OCI-LY7 (cell line): ENCODE measurements at regions not wholly inside any gene's neighbourhood (a gene's known extent, or its start where the extent isn't known, plus 50 kb on each side); places are given as distances from the start of the nearest gene placed in this dataset.
A peak's percentile ranks its signal among the peaks of the same experiment; 100 is the strongest.

Source experiments
- BruUV-seq: library from RNA; stranded (reverse); fragments of 400-500 nt; replicated peaks from 2 replicates; lab custom pipeline; 2021; lab: Mats Ljungman, UMichigan
- CTCF ChIA-PET: fragments of 300-600 bp; sonication (Branson Sonifier 250); formaldehyde crosslinking; loops from one replicate; lab custom pipeline; 2022; ENCODE audit warnings: antibody characterized with exemption; ENCODE audit not compliant: unreplicated experiment; lab: Charles Lee
- POLR2A ChIA-PET: fragments of 300-600 bp; sonication (Branson Sonifier 250); formaldehyde crosslinking; loops from one replicate; lab custom pipeline; 2022; ENCODE audit warnings: antibody characterized with exemption; lab: Charles Lee
- DNase-seq: peaks from one replicate; pipeline ENCODE4 v3.0.0-alpha.2; 2015; ENCODE audit warnings: low spot score
- H2AFZ ChIP-seq: fragments of 200-600 bp; sonication (generic), shearing (Covaris generic); 2 replicates; pipeline ENCODE4 v1.6.1; 2014; ENCODE audit warnings: mild to moderate bottlenecking, antibody characterized with exemption, low read length, moderate library complexity
- H3K27ac ChIP-seq: fragments of 200-600 bp; sonication (generic); 2 replicates; pipeline ENCODE4 v1.5.1; 2014; ENCODE audit warnings: mixed run types, low read depth, mild to moderate bottlenecking, moderate library complexity, low read length, inconsistent platforms; ENCODE audit not compliant: poor library complexity, severe bottlenecking
- H3K36me3 ChIP-seq: fragments of 200-600 bp; sonication (generic); 2 replicates; pipeline ENCODE4 v1.6.1; 2014; ENCODE audit warnings: mild to moderate bottlenecking, antibody characterized with exemption, low read length, moderate library complexity, mixed read lengths; ENCODE audit not compliant: insufficient read depth
- H3K4me1 ChIP-seq: fragments of 200-600 bp; sonication (generic); 2 replicates; pipeline ENCODE4 v1.5.1; 2014; ENCODE audit warnings: mild to moderate bottlenecking, low read length; ENCODE audit not compliant: insufficient read depth, poor library complexity, severe bottlenecking
- H3K4me2 ChIP-seq: fragments of 200-600 bp; sonication (generic); 2 replicates; pipeline ENCODE4 v1.6.1; 2014; ENCODE audit warnings: mild to moderate bottlenecking, low read length
- H3K4me3 ChIP-seq: fragments of 200-600 bp; sonication (generic); 2 replicates; pipeline ENCODE4 v1.5.1; 2014; ENCODE audit warnings: mild to moderate bottlenecking, low read depth, low read length; ENCODE audit not compliant: poor library complexity, severe bottlenecking
- H3K79me2 ChIP-seq: fragments of 200-600 bp; sonication (generic); 2 replicates; pipeline ENCODE4 v1.6.1; 2016; ENCODE audit warnings: low read depth, mild to moderate bottlenecking, low read length, moderate library complexity, mixed read lengths; ENCODE audit not compliant: insufficient read depth
- H3K9me2 ChIP-seq: fragments of 200-600 bp; sonication (generic); 2 replicates; pipeline ENCODE4 v1.6.1; 2016; ENCODE audit warnings: mild to moderate bottlenecking, low read length, mixed read lengths; ENCODE audit not compliant: insufficient read depth
- H3K9me3 ChIP-seq: fragments of 200-600 bp; sonication (generic); 2 replicates; pipeline ENCODE4 v1.6.1; 2014; ENCODE audit warnings: mild to moderate bottlenecking, mixed run types, low read length, mixed read lengths
- H4K20me1 ChIP-seq: fragments of 200-600 bp; sonication (generic); 2 replicates; pipeline ENCODE4 v1.6.1; 2014; ENCODE audit warnings: mild to moderate bottlenecking, antibody characterized with exemption, low read length, moderate library complexity, mixed read lengths; ENCODE audit not compliant: insufficient read depth
- EZH2phosphoT487 ChIP-seq: fragments of 200-600 bp; sonication (generic); IDR thresholded peaks from 2 replicates; pipeline ENCODE4 v1.6.1; 2018; ENCODE audit warnings: low read depth, borderline replicate concordance, mild to moderate bottlenecking, mixed run types, antibody characterized with exemption, low read length, moderate library complexity, mixed read lengths
- intact Hi-C: fragments of 100-400 bp; cut with micrococcal nuclease; formaldehyde crosslinking; loops from one replicate; pipeline ENCODE4 v1.10.0; 2022; ENCODE audit not compliant: unreplicated experiment
- TF ChIP-seq, protein P1 (sequence below): fragments of 200-600 bp; sonication (generic); conservative IDR thresholded peaks from 2 replicates; pipeline ENCODE4 v1.5.1; 2014; ENCODE audit warnings: mild to moderate bottlenecking, antibody characterized with exemption, low read length, moderate library complexity, mixed read lengths

DNA sequence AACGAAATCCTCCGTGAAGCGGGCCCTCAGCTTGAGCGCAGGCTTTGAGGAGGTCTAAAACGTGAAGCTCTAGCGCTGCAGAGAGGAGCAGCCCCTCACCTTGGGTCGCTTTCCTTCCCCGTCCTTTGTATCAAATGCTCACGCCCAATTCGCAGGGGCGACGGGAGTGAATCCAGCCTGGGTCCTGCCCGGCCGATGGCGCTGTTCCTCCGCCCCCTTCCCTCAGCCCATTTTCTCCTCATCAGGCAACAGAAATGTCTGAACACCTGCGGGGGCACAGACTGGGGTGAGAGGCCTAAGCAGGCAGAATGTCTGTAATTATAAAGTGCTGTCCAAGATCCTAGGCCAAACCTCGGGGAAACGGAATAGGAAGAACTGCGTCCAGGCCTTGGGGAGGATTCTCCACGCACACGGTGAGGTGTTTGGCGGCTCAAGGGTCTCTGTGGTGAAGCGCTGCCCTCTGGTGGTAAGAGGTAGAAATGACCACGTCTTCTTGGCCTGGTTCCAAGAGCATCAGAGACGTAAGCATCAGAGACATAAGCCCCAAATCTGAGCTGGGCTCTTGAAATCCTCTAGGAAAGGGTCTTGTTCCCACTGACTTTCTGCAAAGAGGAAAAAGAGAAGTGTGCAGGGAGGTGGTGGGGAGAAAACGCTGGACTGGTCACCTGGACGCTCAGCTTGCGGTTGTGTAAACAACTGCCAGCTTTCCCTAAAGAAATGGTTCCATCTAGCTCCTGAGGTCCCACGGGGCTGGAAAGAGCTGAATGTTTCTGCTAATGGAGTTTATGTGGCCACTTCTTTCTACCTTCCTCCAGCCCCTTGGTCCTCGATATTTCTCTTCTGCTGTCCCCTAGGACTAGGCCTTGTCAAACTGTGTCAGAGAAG is 92.1 kb upstream of the CD53 start:
- H2AFZ ChIP-seq = no peak overlapping the region
- no TSS peak for BruUV-seq
- POLR2A ChIA-PET = interaction anchor here (0.8 kb wide), 1 partner anchor 19 kb away, joined by 3 read pairs; no protein-coding TSS in a partner anchor
- peaks cover 4% of the 10 kb centered on the region for H3K4me1 ChIP-seq
- peak overlapping the region; percentile 22; the same call in 1 of the 2 replicates for H3K4me2 ChIP-seq
- H3K9me2 ChIP-seq = no peaks in the 10 kb centered on the region
- peak; percentile 81 for DNase-seq
- no peaks in the 10 kb centered on the region for H4K20me1 ChIP-seq
- no peak overlapping the region for H3K27ac ChIP-seq
- H3K9me3 ChIP-seq = no peaks in the 10 kb centered on the region
- intact Hi-C loops = loop anchor here (1.0 to 10.0 kb wide), 4 partner anchors 109 to 576 kb away; partner anchors contain the start of gene KCNA3
- no peaks in the 10 kb centered on the region for H3K79me2 ChIP-seq
- H3K36me3 ChIP-seq = no peaks in the 10 kb centered on the region
- TF ChIP-seq, protein P1, sequence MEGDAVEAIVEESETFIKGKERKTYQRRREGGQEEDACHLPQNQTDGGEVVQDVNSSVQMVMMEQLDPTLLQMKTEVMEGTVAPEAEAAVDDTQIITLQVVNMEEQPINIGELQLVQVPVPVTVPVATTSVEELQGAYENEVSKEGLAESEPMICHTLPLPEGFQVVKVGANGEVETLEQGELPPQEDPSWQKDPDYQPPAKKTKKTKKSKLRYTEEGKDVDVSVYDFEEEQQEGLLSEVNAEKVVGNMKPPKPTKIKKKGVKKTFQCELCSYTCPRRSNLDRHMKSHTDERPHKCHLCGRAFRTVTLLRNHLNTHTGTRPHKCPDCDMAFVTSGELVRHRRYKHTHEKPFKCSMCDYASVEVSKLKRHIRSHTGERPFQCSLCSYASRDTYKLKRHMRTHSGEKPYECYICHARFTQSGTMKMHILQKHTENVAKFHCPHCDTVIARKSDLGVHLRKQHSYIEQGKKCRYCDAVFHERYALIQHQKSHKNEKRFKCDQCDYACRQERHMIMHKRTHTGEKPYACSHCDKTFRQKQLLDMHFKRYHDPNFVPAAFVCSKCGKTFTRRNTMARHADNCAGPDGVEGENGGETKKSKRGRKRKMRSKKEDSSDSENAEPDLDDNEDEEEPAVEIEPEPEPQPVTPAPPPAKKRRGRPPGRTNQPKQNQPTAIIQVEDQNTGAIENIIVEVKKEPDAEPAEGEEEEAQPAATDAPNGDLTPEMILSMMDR = peak; percentile 92
- TF ChIP-seq EZH2phosphoT487 = no peak
- CTCF ChIA-PET = interaction anchor here (0.6 to 1.5 kb wide), 10 partner anchors 15 to 261 kb away, joined by 3 to 11 read pairs (median 4); no protein-coding TSS in a partner anchor
- no peak overlapping the region for H3K4me3 ChIP-seq

DNA sequence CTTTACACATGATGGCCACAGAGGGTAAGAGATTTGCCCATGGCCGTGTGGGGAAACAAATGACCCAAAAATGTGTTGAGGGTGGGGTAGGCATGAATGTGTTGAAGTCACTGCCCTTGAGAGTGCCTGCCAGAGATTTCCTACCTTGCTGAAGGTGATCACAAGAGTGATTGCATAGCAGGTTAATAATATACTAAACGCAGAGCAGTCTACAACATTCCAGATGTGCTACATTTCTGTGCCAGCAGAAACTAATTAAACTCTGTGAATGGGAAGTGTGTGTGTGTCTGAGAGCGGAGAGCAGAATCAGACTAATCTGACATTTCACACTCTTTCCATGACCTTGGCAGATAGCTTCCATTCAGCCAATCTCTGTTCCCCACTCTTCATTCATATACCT is 93.3 kb upstream of the CD53 start:
- H3K27ac ChIP-seq = no peak overlapping the region
- H2AFZ ChIP-seq = no peak overlapping the region
- no peak overlapping the region for H3K4me3 ChIP-seq
- ChIA-PET CTCF (interaction anchor here (0.5 kb wide), 1 partner anchor 215 kb away, joined by 3 read pairs; no protein-coding TSS in a partner anchor), POLR2A (interaction anchor here (0.5 to 0.8 kb wide), 6 partner anchors 9 to 276 kb away, joined by 3 read pairs; no protein-coding TSS in a partner anchor)
- H3K9me2 ChIP-seq = no peaks in the 10 kb centered on the region
- no peak for DNase-seq
- intact Hi-C loops = loop anchor here (5.0 to 10.0 kb wide), 3 partner anchors 107 to 575 kb away; partner anchors contain the start of gene KCNA3
- no peaks in the 10 kb centered on the region for H3K4me1 ChIP-seq
- no TSS peak for BruUV-seq
- no peaks in the 10 kb centered on the region for H3K9me3 ChIP-seq
- no peaks in the 10 kb centered on the region for H3K79me2 ChIP-seq
- no peaks in the 10 kb centered on the region for H3K36me3 ChIP-seq
- H3K4me2 ChIP-seq = no peak overlapping the region
- TF ChIP-seq, protein P1 = no peak
- no peak for TF ChIP-seq EZH2phosphoT487
- no peaks in the 10 kb centered on the region for H4K20me1 ChIP-seq
